OCI-M2 (cell line): ENCODE measurements at regions not wholly inside any gene's neighbourhood (a gene's known extent, or its start where the extent isn't known, plus 50 kb on each side); places are given as distances from the start of the nearest gene placed in this dataset.
"Not testable (repeated sequence)": the region's sequence is repeated elsewhere in the genome, so short reads cannot be mapped to it uniquely, and the experiment has no call there.

Source experiments
- DNase-seq: peaks from one replicate; lab custom pipeline; 2025; ENCODE audit not compliant: unreplicated experiment; lab: John Stamatoyannopoulos, UW

GRCh38 chr1:187038784-187039183 lies 210.0 kb downstream of the PLA2G4A start:
- no peak for DNase-seq

DNA sequence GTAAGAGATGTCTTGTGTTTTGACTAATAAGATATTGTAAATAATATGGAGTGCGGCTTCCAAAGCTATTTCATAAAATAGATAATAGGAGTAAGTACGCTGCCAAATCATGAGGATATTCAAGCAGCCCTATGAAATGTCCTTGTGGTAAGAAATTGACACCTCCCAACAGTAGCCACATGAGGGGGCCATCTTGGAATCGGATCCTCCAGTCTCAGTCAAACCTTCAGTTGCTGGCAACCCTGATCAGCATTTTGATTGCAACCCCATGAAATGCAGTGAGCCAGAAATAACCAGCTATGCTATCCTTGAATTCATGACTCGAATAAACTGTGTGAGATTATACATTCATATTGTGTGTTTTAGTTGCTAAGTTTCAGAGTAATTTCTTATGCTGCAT lies 212.4 kb downstream of the PLA2G4A start:
- no peak for DNase-seq

DNA sequence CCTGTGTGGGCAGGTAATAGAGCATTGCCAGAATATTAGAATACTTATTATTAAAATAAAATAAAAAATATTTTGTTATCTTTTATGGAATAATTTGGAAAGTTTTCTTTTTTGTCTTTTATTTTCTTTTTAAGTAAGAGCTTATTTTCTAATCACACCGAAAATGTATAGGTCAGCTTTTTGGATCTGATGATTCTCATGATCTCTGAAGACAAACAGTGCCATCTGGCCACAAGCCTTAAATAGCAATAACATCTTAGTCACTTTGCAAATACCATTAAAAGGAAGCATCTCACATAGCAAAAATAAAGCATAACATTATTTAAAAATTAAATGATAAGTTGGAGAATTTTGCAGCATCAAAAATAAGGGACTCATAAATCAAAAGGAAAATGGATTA lies 213.8 kb downstream of the PLA2G4A start:
- DNase-seq: no peak

GRCh38 chr1:187043433-187043832 lies 214.7 kb downstream of the PLA2G4A start:
- not testable (repeated sequence) for DNase-seq

- DNase-seq: no peak
Measured at GRCh38 chr1:187044411-187044810, 215.7 kb downstream of the PLA2G4A start.

DNA sequence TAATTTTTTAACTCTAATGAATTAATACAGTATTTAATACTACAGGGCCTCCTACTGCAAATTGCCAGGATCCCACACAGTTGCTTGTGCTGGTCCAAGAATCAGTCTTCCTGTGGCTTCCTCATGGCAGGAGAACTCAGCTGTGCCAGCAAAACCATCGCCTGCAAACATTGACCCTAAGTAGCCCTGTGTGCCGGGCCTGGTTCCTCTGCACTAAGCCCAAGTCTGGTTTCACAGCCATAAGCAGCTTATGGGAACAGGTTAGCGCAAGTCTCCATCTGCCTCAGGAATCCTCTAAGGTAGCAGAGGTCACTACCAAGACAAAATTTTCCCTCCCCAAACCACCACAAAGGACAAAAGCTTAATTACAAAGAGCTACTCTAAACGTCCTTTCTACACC lies 216.6 kb downstream of the PLA2G4A start:
- DNase-seq: no peak

- DNase-seq: no peak
Measured at GRCh38 chr1:187046293-187046692, 217.5 kb downstream of the PLA2G4A start.

- no peak for DNase-seq
Measured at GRCh38 chr1:187047298-187047697, 218.5 kb downstream of the PLA2G4A start.

DNA sequence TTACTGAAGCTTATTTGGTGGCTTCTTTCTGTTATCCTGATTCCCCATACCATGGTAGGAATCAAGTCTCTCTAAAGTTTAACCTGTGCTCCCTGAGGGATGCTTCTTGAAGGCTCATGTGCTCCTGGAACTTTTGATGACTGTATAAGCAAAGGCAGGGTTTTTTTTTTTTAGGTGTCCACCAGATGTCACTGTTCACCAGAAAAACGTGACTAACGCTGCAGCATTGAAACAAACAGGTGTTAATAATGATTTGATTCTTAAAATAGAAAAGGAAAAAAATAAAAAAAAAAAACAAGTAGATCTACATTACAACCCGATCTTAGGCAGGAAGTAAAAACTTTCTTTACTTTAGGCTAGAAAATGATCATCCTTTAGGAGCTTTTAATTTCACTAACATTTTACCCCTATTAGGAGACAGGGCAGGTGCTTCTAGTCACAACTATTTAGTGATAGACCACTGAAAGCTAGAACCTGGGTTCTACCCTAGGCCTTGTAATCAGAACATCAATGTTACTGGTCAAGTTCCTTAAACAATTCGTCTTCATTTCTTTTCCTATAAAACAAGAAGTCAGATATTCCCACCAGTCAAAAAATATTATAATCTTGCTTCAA lies 223.0 kb downstream of the PLA2G4A start:
- no peak for DNase-seq

DNA sequence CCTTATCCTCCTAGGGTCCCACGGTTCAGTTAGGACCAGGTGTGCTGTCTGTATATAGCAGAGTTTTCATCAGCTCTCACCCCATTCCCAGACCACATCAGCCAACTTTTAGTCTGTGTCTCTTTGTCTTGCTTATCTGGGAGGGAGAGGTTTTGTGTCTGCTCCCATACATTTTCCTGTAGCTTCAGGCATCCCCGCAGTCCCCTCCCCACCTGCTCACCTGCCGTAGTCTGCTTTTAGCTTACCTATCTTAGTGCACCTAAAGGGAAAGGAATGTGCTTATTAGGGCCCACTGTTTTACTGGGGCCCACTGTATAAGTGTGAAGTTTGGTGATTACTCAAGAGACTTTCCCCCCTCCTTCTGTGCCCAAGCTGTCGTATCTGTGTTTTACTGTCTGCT lies 225.1 kb downstream of the PLA2G4A start:
- DNase-seq: no peak

DNA sequence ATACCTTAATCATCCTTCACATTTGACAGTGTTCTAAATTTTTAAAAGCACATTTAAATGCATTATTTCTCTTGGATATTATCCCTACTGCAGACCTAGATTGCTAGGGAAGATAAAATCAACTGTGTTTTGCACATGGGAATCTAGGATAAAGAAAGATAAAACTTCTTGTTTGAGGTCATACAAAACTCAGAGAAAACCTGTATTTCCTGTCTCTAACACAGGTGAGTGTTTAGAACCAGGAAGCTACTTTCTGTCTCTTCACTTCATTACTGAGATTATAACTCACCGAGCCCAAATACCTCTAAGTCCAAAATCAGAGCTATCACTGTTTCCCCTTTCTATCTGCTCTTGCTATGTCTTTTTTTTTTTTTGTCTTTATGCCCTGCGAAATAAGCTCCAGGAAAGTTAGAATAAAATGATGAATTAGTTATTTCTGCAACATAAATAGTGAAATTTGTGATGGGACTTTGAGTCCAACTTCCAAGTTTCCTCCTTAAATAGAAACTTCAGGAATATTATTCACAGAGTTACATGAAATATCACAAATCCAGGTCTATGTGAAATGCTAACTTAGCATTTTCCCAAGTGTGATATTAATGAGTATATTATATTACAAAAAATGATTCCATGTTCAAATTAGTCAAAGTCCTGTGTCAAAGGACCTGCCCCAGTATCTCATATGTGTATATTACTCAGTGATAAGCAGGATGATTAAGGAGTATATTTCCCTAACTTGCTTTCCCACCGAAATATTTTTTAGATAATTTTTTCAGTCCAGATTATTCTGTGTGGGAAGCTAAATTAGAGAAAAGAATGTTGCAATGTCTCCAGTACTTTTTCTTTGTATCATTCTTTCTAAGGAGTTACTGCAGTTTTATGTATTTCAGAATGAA lies 226.4 kb downstream of the PLA2G4A start:
- DNase-seq: no peak

GRCh38 chr1:187063271-187063670 lies 234.5 kb downstream of the PLA2G4A start:
- no peak for DNase-seq

DNA sequence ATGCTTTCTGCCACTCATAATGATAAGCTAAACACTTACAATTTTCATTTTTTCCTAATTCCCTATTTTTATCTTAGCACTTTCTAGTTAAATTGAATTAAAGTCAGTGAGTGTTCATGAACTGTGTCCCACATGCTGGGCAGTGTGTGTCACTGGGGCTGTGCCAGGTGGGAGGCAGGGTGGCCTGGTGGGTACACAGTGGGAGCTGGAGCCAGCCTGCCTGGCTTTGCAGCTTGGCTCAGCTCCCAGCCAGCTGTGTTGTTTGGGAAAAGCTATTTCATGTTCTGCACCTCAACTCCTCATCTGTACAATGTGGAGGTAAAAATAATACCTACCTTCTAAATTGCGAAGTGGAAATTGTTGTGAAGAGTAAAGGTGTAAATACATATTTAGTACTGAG lies 238.4 kb downstream of the PLA2G4A start:
- DNase-seq: no peak

GRCh38 chr1:187070076-187070475 lies 241.3 kb downstream of the PLA2G4A start:
- DNase-seq: no peak

- DNase-seq: not testable (repeated sequence)
Measured at GRCh38 chr1:187072262-187073034, 243.7 kb downstream of the PLA2G4A start.

DNA sequence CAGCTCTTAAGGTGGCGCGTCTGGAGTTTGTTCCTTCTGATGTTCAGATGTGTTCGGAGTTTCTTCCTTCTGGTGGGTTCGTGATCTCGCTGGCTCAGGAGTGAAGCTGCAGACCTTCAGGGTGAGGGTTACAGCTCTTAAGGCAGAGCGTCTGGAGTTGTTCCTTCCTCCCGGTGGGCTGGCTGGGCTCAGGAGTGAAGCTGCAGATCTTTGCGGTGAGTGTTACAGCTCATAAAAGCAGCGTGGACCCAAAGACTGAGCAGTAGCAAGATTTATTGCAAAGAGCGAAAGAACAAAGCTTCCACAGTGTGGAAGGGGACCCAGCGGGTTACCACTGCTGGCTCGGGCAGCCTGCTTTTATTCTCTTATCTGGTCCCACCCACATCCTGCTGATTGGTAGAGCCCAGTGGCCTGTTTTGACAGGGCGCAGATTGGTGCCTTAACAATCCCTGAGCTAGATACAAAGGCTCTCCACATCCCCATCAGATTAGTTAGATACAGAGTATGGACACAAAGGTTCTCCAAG lies 244.3 kb downstream of the PLA2G4A start:
- not testable (repeated sequence) for DNase-seq

- DNase-seq: not testable (repeated sequence)
Measured at GRCh38 chr1:187073634-187074245, 245.0 kb downstream of the PLA2G4A start.

DNA sequence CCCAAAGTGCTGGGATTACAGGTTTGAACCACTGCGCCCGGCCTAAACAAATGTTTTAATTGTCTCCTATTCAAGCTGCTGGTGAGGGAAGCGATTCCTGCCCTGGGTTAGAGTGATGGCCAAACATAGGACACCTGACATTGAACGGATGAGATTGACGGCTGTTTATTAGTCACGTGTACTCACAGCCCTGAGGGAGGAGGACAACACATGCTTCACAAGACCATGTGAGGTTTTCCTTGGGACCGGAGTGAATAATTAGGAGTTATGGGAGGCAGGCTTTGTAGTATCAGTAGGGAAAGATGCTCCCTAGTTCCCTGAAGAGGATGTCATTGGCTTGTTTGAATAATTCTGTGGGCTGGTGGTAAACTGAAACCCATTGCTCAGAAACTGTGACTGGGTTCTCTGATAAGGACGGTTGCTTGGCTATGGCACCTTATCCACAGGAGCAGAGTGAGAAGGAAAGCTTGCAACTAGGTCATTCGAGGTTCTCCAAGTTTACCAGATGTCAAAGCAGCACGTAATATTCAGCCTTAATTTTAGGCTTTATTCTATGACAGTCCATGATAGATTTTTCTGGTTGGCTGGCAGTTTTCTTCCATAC lies 245.8 kb downstream of the PLA2G4A start:
- no peak for DNase-seq

- no peak for DNase-seq
Measured at GRCh38 chr1:187076922-187077321, 248.2 kb downstream of the PLA2G4A start.

DNA sequence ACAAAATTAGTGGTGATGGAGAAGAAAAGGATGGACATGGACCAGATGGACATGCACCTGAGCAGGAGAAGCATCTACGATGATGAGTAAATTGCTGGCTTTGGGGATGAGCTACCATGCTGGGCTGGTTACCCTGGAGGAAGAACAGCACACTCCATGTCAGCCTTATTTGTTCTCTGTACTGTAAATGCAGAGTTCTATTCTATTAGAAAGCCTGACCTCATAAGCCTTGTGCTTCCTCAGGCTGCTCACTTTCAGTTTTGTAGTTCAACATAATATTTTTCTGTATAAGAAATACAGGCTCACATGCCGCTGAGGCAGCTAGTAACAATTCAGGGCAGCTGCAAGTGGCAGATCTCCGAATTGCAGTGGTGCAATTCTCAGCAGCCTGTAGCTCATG lies 249.6 kb downstream of the PLA2G4A start:
- no peak for DNase-seq

- no peak for DNase-seq
Measured at GRCh38 chr1:187078916-187079315, 250.2 kb downstream of the PLA2G4A start.
